CD14-positive monocyte (primary cell): ENCODE measurements at regions not wholly inside any gene's neighbourhood (a gene's known extent, or its start where the extent isn't known, plus 50 kb on each side); places are given as distances from the start of the nearest gene placed in this dataset.

Source experiments
- DNase-seq, 3 donors: peaks; one replicate each; pipeline ENCODE4 v3.0.0-alpha.2; 2011 to 2022
- H2AFZ ChIP-seq: 2 replicates; pipeline ENCODE4 v1.6.0; 2012; ENCODE audit warnings: mild to moderate bottlenecking, low read depth, low read length, inconsistent platforms; ENCODE audit not compliant: insufficient read depth, poor library complexity, severe bottlenecking
- H3K27ac ChIP-seq, 2 donors: 1 replicate in 1 of 2; 2 replicates in 1 of 2; pipeline ENCODE4 v1.5.1; 2012 to 2013; ENCODE audit warnings: low read length in 2 of 2, control low read depth in 1 of 2, inconsistent platforms in 1 of 2, low read depth in 1 of 2, mild to moderate bottlenecking in 1 of 2
- H3K27me3 ChIP-seq, 2 donors: one replicate each; pipeline versions ENCODE4 v1.6.0 to v1.6.1; 2011 to 2013; ENCODE audit warnings: low read length in 2 of 2; ENCODE audit not compliant: control insufficient read depth in 2 of 2, insufficient read depth in 2 of 2
- H3K36me3 ChIP-seq, 2 donors: replicated peaks in 1 of 2; 1 replicate in 1 of 2; 2 replicates in 1 of 2; pipeline versions ENCODE4 v1.5.1 to v1.6.1; 2012 to 2013; ENCODE audit warnings: low read length in 2 of 2, control low read depth in 1 of 2, inconsistent platforms in 1 of 2, mild to moderate bottlenecking in 1 of 2; ENCODE audit not compliant: insufficient read depth in 2 of 2, control insufficient read depth in 1 of 2
- H3K4me1 ChIP-seq, 2 donors: 1 replicate in 1 of 2; 2 replicates in 1 of 2; pipeline versions ENCODE4 v1.5.1 to v1.6.1; 2012 to 2013; ENCODE audit warnings: low read length in 2 of 2, control low read depth in 1 of 2, inconsistent platforms in 1 of 2, mild to moderate bottlenecking in 1 of 2, moderate library complexity in 1 of 2; ENCODE audit not compliant: insufficient read depth in 2 of 2, control insufficient read depth in 1 of 2
- H3K4me2 ChIP-seq: replicated peaks from 2 replicates; pipeline ENCODE3; 2012; ENCODE audit warnings: low read length, moderate library complexity, mild to moderate bottlenecking; ENCODE audit not compliant: poor library complexity, severe bottlenecking; ENCODE audit errors: extremely low read depth
- H3K4me3 ChIP-seq, 3 experiments: fragments of 200-600 bp in 1 of 3; sonication (generic) in 1 of 3; replicated peaks in 1 of 3; 1 replicate in 2 of 3; 2 replicates in 1 of 3; pipeline ENCODE4 v1.5.1; 2011 to 2013; ENCODE audit warnings: low read length in 3 of 3, mild to moderate bottlenecking in 3 of 3, control low read depth in 2 of 3, low read depth in 2 of 3, inconsistent platforms in 1 of 3, moderate library complexity in 1 of 3
- H3K79me2 ChIP-seq: 2 replicates; pipeline ENCODE4 v1.6.0; 2012; ENCODE audit warnings: mild to moderate bottlenecking, control low read depth, inconsistent platforms, low read length, moderate library complexity; ENCODE audit not compliant: insufficient read depth
- H3K9ac ChIP-seq: 2 replicates; pipeline ENCODE4 v1.6.0; 2017; ENCODE audit warnings: low read length, mild to moderate bottlenecking; ENCODE audit not compliant: insufficient read depth, poor library complexity, severe bottlenecking
- H3K9me3 ChIP-seq, 2 donors: replicated peaks in 1 of 2; 1 replicate in 1 of 2; 2 replicates in 1 of 2; pipeline versions ENCODE4 v1.5.1 to v1.6.1; 2012 to 2013; ENCODE audit warnings: low read length in 2 of 2, control low read depth in 1 of 2; ENCODE audit not compliant: control insufficient read depth in 1 of 2, insufficient read depth in 1 of 2
- H4K20me1 ChIP-seq: 2 replicates; pipeline ENCODE4 v1.6.0; 2012; ENCODE audit warnings: mild to moderate bottlenecking, low read length, control low read depth, moderate library complexity; ENCODE audit not compliant: insufficient read depth
- H3K27ac Mint-ChIP-seq, 7 donors: one replicate each; pipeline ENCODE4 v1.8.0; 2020; ENCODE audit warnings: mild to moderate bottlenecking in 7 of 7, mixed read lengths in 7 of 7, moderate library complexity in 6 of 7, inconsistent platforms in 2 of 7
- H3K27me3 Mint-ChIP-seq, 3 donors: one replicate each; pipeline ENCODE4 v1.8.0; 2021 to 2022; ENCODE audit warnings: low read depth in 3 of 3, mild to moderate bottlenecking in 3 of 3, mixed read lengths in 3 of 3, moderate library complexity in 3 of 3, inconsistent platforms in 1 of 3
- H3K36me3 Mint-ChIP-seq, 2 donors: one replicate each; pipeline ENCODE4 v1.8.0; 2020; ENCODE audit warnings: mixed read lengths in 2 of 2, inconsistent platforms in 1 of 2, mild to moderate bottlenecking in 1 of 2
- H3K4me1 Mint-ChIP-seq: one replicate; pipeline ENCODE4 v1.8.0; 2020; ENCODE audit warnings: mild to moderate bottlenecking, mixed read lengths
- H3K4me3 Mint-ChIP-seq, 2 donors: one replicate each; pipeline ENCODE4 v1.8.0; 2020; ENCODE audit warnings: mild to moderate bottlenecking in 2 of 2, mixed read lengths in 2 of 2, moderate library complexity in 1 of 2
- H3K9me3 Mint-ChIP-seq, 7 donors: one replicate each; pipeline ENCODE4 v1.8.0; 2020 to 2022; ENCODE audit warnings: mixed read lengths in 7 of 7, mild to moderate bottlenecking in 6 of 7, moderate library complexity in 6 of 7, inconsistent platforms in 2 of 7
- WGBS: methylation state at CpG from one replicate; pipeline ENCODE4 v1.1.5; 2013; ENCODE audit warnings: missing lambda C conversion rate; ENCODE audit not compliant: insufficient coverage; 5-methylcytosine and 5-hydroxymethylcytosine counted together
- intact Hi-C, 2 donors: fragments of 100-400 bp; cut with micrococcal nuclease; formaldehyde crosslinking; loops; one replicate each; pipeline versions ENCODE4 v1.15.0 to v1.15.1; 2023
- TF ChIP-seq, protein P1 (sequence below): fragments of 200-600 bp; IDR thresholded peaks from one replicate; pipeline ENCODE4 v1.8.0; 2022; ENCODE audit warnings: antibody characterized with exemption, mild to moderate bottlenecking

GRCh38 chr18:28626756-28627155 lies 449.8 kb upstream of the CDH2 start:
- no peak overlapping the region for H3K4me3 Mint-ChIP-seq
- Histone ChIP-seq H3K79me2 (no peaks in the 10 kb centered on the region), H3K4me3 (no peak overlapping the region), H3K36me3 (no peaks in the 10 kb centered on the region), H3K27me3 (no peaks in the 10 kb centered on the region), H3K27ac (no peak overlapping the region), H2AFZ (no peak overlapping the region), H4K20me1 (no peaks in the 10 kb centered on the region), H3K9ac (no peak overlapping the region), H3K4me1 (no peaks in the 10 kb centered on the region), H3K9me3 (no peaks in the 10 kb centered on the region), H3K4me2 (no peak overlapping the region)
- peaks cover 0 to 4% (median 3%) of the 10 kb centered on the region in 7 donors for H3K9me3 Mint-ChIP-seq
- TF ChIP-seq, protein P1, sequence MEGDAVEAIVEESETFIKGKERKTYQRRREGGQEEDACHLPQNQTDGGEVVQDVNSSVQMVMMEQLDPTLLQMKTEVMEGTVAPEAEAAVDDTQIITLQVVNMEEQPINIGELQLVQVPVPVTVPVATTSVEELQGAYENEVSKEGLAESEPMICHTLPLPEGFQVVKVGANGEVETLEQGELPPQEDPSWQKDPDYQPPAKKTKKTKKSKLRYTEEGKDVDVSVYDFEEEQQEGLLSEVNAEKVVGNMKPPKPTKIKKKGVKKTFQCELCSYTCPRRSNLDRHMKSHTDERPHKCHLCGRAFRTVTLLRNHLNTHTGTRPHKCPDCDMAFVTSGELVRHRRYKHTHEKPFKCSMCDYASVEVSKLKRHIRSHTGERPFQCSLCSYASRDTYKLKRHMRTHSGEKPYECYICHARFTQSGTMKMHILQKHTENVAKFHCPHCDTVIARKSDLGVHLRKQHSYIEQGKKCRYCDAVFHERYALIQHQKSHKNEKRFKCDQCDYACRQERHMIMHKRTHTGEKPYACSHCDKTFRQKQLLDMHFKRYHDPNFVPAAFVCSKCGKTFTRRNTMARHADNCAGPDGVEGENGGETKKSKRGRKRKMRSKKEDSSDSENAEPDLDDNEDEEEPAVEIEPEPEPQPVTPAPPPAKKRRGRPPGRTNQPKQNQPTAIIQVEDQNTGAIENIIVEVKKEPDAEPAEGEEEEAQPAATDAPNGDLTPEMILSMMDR, result no peak
- no peak for DNase-seq
- no peaks in the 10 kb centered on the region for H3K4me1 Mint-ChIP-seq
- H3K27ac Mint-ChIP-seq, result no peak overlapping the region
- no peaks in the 10 kb centered on the region for H3K36me3 Mint-ChIP-seq
- peaks cover 0 to 1% (median 0%) of the 10 kb centered on the region in 3 donors for H3K27me3 Mint-ChIP-seq
- intact Hi-C loops, result no loop called here

GRCh38 chr18:28607991-28608390 lies 431.1 kb upstream of the CDH2 start:
- Histone ChIP-seq H3K9me3 (peaks cover 13% of the 10 kb centered on the region in 2 donors), H3K27me3 (no peaks in the 10 kb centered on the region), H3K4me3 (no peak overlapping the region), H3K4me2 (no peak overlapping the region), H3K9ac (no peak overlapping the region), H4K20me1 (no peaks in the 10 kb centered on the region), H2AFZ (no peak overlapping the region), H3K27ac (no peak overlapping the region), H3K4me1 (no peaks in the 10 kb centered on the region), H3K36me3 (no peaks in the 10 kb centered on the region), H3K79me2 (no peaks in the 10 kb centered on the region)
- intact Hi-C loops, result no loop called here
- H3K4me3 Mint-ChIP-seq, result no peak overlapping the region
- TF ChIP-seq, protein P1, result no peak
- H3K36me3 Mint-ChIP-seq, result no peaks in the 10 kb centered on the region
- H3K4me1 Mint-ChIP-seq, result no peaks in the 10 kb centered on the region
- peaks cover 0 to 14% (median 2%) of the 10 kb centered on the region in 7 donors for H3K9me3 Mint-ChIP-seq
- no CpG with 5 or more reads among the region's 1 CpG for WGBS
- no peak overlapping the region for H3K27ac Mint-ChIP-seq
- no peak for DNase-seq
- no peaks in the 10 kb centered on the region for H3K27me3 Mint-ChIP-seq
